Vagina (tissue), 2 donors: ENCODE measurements at regions not wholly inside any gene's neighbourhood (a gene's known extent, or its start where the extent isn't known, plus 50 kb on each side); places are given as distances from the start of the nearest gene placed in this dataset.

Experiments
- POLR2A ChIP-seq, 2 donors: fragments of 450-650 bp; IDR thresholded peaks; one replicate each; pipeline ENCODE4 v1.6.1; 2017; ENCODE audit warnings: antibody characterized with exemption in 2 of 2, mild to moderate bottlenecking in 2 of 2, moderate library complexity in 2 of 2
- TF ChIP-seq, protein P1 (sequence below), 3 experiments: fragments of 450-650 bp in 2 of 3; fragments of 200-600 bp in 1 of 3; sonication (generic) in 1 of 3; IDR thresholded peaks; one replicate each; pipeline ENCODE4 v1.5.1; 2017 to 2019; ENCODE audit warnings: antibody characterized with exemption in 3 of 3, mild to moderate bottlenecking in 2 of 3, moderate library complexity in 2 of 3

GRCh38 chr12:127381681-127382080, 885.3 kb upstream of the TMEM132C start:
- TF ChIP-seq, protein P1, sequence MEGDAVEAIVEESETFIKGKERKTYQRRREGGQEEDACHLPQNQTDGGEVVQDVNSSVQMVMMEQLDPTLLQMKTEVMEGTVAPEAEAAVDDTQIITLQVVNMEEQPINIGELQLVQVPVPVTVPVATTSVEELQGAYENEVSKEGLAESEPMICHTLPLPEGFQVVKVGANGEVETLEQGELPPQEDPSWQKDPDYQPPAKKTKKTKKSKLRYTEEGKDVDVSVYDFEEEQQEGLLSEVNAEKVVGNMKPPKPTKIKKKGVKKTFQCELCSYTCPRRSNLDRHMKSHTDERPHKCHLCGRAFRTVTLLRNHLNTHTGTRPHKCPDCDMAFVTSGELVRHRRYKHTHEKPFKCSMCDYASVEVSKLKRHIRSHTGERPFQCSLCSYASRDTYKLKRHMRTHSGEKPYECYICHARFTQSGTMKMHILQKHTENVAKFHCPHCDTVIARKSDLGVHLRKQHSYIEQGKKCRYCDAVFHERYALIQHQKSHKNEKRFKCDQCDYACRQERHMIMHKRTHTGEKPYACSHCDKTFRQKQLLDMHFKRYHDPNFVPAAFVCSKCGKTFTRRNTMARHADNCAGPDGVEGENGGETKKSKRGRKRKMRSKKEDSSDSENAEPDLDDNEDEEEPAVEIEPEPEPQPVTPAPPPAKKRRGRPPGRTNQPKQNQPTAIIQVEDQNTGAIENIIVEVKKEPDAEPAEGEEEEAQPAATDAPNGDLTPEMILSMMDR (IDR thresholded peaks at IDR 0.05): no peak
- no peak for TF ChIP-seq POLR2A (IDR thresholded peaks at IDR 0.05)
